Dedifferentiated amniotic fluid mesenchymal stem cell (primary cell): ENCODE measurements at regions not wholly inside any gene's neighbourhood (a gene's known extent, or its start where the extent isn't known, plus 50 kb on each side); places are given as distances from the start of the nearest gene placed in this dataset.

ENCODE experiments used
- DNase-seq: peaks from one replicate; pipeline ENCODE4 v3.0.0-alpha.2; 2016; ENCODE audit errors: extremely low spot score

DNA sequence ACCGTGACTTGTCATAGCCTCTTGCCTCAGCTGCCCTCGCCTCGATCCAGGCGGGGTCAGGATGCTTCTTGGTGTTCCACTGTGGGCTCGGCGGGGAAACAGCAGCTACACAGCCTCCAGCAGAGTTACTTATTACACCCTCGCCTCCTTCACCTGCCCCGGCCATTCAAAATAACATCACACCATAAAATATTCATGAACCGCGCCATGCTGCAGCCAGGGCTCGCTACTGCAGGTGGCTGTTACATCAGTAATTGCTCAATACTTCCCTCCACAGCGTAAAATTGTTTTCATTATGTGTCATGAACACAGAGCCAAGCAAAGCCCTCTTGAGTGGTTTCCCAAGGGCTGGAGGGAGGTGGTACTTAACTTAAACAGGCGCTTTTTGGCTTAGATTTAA is 241.5 kb upstream of the SP8 start:
- no peak for DNase-seq

DNA sequence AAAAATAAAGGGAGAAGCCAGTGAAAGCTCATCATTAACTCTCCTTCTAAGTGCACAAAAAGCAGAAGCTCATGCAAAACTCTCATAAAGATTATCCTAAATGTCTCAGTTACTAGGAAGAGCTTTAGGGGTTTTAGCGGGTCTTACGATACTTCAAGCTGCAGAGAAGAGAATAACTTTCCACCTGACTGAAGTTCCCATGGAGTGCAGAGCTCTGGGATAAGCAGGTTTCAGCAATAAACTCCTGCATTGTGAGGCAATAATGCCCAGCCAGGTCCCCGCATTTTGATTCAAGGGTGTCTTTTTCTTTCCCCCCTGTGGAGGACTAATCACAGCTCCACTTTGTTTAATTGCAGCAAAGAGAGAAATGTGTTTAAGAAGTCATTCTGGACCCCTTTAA is 241.9 kb upstream of the SP8 start:
- no peak for DNase-seq

DNA sequence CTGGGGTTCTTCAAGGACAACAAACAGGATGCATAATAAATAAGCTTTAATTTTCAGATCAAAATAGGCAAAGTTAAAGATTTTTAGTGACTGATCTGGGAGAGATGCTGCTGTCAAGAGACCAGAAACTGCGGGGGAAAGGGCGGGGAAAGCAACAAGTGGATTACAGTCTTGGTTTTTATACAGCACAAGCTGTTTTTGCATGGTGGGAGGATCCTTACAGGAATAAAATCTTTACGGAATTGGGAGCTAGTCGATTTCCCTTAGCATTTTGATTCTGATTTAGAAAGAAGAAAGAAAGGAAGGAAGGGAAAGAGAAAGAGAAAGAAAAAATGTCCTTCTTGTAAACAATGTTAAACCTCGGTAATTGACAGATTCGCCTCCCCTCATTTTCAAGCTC is 242.3 kb upstream of the SP8 start:
- no peak for DNase-seq

- no peak for DNase-seq
Observed at GRCh38 chr7:21030237-21030871, 243.7 kb upstream of the SP8 start.

- DNase-seq = no peak
Observed at GRCh38 chr7:21041252-21041651, 254.6 kb upstream of the SP8 start.

DNA sequence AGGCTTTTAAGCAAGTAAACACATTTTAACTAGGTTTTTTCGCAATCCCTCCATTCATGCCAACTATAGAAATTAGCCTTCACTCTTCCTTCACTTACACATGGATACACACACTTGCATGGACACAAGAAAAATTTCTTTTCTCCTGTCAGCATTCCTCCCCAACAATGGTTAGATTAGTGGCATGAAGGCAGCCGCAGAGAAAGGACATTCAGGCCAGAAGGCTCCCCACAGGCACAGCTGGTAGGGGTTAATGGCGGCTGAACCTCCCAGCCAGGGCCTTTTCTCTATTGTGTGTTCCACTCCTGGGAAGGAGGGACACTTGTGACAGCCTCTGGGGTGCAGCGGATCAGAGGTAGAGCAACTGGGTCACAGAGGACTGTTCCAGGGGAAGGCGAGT is 255.0 kb upstream of the SP8 start:
- DNase-seq = no peak

DNA sequence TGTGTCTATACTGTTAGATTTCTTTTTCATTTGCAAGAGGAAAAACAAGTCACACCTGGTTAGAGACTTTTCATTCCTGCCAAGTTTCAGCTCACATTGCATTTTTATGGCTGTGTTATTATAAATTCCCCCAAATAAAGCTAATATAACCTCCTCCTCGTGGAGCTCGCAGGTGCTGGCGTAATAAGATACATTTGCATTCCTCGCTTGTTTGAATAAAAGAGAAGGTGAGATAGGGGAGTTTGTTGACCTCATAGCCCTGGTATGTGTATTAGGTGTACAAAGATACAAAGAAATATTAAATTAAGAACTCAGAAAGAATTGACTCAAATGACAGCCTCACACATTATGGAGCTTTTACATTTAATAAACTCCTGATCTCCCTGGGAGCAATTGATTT is 257.7 kb upstream of the SP8 start:
- DNase-seq = no peak

GRCh38 chr7:21044913-21045568 is 258.4 kb upstream of the SP8 start:
- no peak for DNase-seq

DNA sequence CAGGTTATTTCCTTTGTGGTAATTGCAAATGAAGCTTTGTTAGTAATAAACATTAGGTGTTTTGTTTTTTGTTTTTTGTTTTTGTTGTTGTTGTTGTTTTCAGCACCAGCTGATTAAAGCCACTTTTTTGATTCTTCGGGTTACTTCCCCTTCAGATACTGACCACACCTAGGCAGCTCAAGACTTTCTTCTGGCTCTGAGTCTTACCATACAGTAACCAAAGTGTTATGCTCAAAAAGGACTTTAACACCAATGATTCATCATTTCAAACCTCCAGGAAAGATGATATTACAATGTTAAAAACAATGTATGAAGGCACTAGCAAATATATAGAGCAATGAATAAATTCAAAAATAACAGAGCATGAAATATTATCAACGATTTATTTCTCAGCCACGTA is 265.2 kb upstream of the SP8 start:
- DNase-seq = no peak

DNA sequence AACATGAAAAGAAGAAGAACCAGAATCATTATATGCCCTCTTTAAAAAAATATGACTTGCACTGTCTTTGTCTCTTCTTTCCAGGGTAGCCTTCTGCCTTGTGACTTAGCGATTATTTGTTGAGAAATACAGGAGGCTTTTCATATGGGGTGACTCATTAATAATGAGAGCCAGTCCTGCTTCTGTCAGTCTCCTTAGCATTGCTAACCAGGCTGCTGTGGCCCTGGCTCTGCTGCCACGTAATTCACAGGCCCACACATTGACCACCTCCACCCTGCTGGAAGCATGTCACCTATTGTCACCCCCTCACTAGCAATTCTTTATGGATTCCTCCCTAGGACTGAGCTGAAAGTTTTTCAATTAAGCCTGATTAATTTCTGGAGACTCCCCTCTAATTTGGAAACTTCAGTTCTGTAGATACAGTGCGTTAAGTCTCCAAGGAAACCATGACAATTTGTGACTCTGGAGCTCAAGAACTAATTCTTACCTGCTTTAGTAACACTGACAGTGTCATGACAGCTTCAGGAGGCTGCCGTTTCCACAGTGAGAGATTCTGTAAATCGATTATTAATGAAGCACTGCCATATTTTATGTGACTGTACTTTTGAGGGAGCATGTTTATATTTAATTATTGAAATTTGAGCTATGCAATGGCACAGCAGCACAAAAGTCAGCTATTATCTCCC is 267.9 kb upstream of the SP8 start:
- DNase-seq = no peak

- no peak for DNase-seq
Observed at GRCh38 chr7:21059069-21059468, 272.4 kb upstream of the SP8 start.

- no peak for DNase-seq
Observed at GRCh38 chr7:21063106-21063505, 276.4 kb upstream of the SP8 start.

GRCh38 chr7:21064698-21065648 is 278.3 kb upstream of the SP8 start:
- no peak for DNase-seq

DNA sequence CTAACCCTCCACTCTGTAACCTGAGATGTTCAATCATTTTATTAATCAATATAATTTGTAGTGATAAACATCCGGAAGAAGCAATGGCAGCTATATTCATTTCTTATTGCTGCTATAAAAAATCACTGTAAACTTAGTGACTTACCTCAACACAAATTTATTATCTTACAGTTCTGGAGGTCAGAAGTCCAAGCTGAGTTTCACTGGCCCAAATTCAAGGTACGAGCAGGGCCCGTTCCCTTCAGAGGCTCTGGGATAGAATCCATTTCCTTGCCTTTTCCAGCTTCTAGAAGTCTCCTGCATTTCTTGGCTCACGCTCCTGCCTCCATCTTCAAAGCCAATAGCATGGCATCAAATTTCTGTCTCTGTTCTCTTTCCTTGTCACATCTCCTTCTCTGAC is 279.5 kb upstream of the SP8 start:
- no peak for DNase-seq

DNA sequence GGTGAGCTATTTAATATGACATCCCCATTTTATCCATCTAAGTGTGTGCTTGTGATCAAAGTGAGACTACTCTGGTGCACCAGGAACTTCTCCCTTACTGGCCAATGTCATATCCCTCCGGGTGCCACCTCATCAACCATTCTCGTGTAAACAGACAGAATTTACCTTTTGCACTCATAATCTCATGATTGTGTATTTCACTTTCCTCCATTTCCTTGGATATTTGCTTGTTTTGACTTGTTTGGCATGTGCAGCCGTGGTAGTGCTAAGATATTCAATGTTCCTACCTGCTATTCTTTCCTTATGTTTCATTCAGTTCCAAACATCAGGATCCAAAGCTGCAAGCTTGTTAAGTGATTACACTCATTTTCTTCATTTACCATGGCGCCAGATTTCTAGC is 280.5 kb upstream of the SP8 start:
- no peak for DNase-seq

DNA sequence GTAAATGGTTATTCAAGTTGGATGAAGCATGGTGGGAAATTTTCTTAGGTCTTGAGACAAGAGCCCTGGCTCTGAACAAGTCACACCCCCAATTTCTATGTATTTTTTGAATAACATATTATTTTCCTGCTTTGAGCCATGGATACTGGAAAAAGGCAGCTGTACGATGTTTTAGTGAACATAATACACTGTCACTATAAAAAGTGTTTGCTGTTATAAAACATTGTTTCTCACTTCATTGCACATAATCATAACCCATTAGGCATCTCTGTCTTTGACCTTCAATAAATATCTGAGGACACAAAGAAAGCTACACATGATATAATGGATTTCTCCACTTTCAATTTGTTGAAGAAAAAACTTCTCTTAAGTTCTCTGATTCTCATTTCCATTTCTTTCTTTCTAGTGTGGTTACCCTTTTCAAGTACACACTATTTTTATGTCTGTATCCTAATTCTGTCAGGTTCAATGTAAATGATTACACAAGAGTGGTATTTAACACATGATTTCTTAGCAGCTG is 283.9 kb upstream of the SP8 start:
- no peak for DNase-seq

DNA sequence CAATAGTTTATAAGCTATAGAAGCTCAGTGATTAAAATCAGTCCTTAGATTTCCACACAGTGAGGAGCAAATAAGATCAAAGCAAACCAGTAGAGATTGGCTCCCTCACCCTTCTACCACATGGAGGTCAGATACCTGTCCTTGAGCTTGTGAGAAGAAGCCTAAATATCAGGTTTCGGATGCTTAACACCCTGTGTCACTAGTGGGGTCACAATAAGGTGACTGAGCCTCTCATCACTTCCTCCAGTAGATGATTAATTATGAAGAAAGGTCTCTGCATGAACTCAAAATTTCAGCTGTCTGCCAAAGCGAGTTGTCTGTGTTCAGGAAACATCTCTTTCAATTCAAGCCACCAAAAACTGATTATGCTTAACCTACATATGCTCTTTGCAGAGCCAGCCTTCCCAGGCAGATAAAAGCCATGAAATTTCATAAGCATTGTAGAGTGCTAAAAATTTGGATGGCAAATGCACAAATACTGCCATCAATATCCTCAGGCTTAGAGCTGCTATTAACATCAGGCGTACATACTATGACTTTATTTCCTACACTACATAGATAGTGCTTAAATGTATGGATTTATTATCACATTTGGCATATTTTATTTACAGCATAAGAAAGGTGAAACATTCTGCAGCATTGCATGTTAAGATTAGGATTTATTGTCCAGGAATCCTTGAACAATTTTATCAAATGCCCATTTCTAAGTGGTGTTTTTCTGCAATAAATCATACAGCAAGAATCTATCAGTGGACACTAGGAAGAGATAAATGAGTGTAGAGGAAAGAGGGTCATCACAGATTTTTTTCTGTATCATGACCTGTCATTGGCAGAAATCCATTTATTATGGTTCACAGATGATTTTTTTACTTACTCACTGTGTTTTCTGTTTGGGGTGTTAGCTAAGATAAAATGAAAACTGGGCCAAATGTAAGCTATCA is 285.1 kb upstream of the SP8 start:
- DNase-seq = no peak

DNA sequence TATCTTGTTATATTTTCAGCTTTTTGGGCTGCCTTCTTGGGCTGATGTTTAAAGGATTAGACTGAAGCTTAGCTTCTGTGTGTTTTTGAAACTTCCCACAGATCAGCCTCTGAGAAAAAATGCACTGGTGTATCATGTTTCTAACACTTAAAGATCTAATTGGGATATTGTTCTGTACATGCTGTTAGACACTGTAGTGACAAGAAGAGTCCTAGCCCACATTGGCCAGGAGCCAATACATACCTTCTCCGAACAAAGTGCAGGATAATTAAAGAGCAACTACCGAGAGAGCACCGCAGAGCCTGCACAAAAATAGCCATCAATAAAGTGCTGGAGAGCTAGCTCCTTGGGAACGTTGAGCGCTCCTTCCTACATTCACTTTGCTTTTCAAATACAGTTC is 289.4 kb upstream of the SP8 start:
- DNase-seq = no peak

DNA sequence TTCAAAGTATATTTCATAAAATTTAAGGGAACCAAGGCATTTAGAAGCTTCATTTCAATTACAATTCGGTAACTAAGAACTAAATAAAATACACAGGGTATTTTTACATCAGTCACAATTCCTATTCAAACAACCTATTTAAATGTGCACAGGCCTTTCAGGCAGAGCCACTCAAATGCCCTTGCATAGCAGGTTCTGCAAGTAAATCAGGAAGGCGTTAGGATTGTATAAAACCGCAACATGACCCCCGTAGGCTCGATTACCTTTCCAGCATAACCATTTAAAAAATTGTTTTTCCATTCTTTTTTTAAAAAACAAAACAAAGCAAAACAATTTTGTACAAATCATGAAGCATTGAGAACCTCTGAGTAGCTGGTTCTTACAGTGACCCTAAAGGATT is 289.9 kb upstream of the SP8 start:
- DNase-seq = no peak

- no peak for DNase-seq
Observed at GRCh38 chr7:21077602-21078001, 290.9 kb upstream of the SP8 start.

DNA sequence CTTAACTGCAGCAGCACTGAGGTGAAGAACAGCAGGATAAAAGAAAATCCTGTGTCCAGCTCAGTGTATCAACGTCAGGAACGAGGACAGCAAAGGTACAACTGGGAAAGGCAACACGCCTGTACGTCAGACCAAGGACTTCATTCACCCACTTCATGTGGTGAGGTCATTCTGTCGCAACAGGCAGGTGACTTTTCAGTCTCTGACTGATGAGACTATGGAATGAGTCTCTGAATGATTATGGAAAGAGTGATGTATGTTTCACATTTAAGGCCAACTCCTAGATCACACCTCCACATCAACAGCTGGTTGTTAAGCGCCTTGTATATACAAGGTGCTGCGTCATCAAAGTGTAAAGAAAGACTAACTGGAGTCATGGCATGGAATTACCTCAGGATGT is 297.6 kb upstream of the SP8 start:
- no peak for DNase-seq
